ENCODE measurements at regions not wholly inside any gene's neighbourhood (a gene's known extent, or its start where the extent isn't known, plus 50 kb on each side); places are given as distances from the start of the nearest gene placed in this dataset.

DNA sequence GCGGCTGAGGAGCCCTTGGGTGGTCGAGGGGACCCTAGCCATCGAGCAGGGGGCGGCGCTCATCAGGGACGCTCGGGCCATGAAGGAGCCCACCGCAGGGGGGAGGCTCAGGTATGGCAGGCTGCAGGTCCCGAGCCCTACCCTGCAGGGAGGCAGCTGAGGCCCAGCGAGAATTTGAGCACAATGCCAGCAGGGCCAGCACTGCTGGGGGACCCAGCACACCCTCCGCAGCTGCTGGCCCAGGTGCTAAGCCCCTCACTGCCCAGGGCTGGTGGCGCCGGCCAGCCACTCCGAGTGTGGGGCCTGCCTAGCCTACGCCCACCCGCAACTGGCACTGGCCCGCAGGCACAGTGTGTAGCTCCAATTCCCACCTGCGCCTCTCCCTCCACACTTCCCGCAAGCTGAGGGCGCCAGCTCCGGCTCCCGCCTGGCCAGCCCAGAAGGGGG is 325.4 kb upstream of the FRG1 start:
- TF ChIP-seq, protein P1, sequence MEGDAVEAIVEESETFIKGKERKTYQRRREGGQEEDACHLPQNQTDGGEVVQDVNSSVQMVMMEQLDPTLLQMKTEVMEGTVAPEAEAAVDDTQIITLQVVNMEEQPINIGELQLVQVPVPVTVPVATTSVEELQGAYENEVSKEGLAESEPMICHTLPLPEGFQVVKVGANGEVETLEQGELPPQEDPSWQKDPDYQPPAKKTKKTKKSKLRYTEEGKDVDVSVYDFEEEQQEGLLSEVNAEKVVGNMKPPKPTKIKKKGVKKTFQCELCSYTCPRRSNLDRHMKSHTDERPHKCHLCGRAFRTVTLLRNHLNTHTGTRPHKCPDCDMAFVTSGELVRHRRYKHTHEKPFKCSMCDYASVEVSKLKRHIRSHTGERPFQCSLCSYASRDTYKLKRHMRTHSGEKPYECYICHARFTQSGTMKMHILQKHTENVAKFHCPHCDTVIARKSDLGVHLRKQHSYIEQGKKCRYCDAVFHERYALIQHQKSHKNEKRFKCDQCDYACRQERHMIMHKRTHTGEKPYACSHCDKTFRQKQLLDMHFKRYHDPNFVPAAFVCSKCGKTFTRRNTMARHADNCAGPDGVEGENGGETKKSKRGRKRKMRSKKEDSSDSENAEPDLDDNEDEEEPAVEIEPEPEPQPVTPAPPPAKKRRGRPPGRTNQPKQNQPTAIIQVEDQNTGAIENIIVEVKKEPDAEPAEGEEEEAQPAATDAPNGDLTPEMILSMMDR (tag by site-specific recombination; IDR thresholded peaks at IDR 0.05) = no peak
- TF ChIP-seq ZNF707 (tag by site-specific recombination; IDR thresholded peaks at IDR 0.05) (no peak), KLF10 (tag by site-specific recombination; IDR thresholded peaks at IDR 0.05) (no peak), KLF9 (tag by site-specific recombination; IDR thresholded peaks at IDR 0.05; ENCODE audit: low read depth) (no peak), ZNF274 (IDR thresholded peaks at IDR 0.05; ENCODE audit: low read length) (no peak), ZNF274 (tag by site-specific recombination; IDR thresholded peaks at IDR 0.05; ENCODE audit: borderline replicate concordance) (no peak), ZNF146 (tag by site-specific recombination; IDR thresholded peaks at IDR 0.05) (no peak)
